ENCODE measurements at regions not wholly inside any gene's neighbourhood (a gene's known extent, or its start where the extent isn't known, plus 50 kb on each side); places are given as distances from the start of the nearest gene placed in this dataset.

- no peak for DNase-seq
- Histone ChIP-seq H3K4me3 (ENCODE audit: low read depth, low read length) (no peak overlapping the region), H3K9me3 (ENCODE audit: severe bottlenecking) (peaks cover 2% of the 10 kb centered on the region), H3K27me3 (ENCODE audit: insufficient read depth, low read depth, severe bottlenecking) (peaks cover 6% of the 10 kb centered on the region), H3K27ac (no peak overlapping the region), H3K36me3 (no peaks in the 10 kb centered on the region)
- no peak for TF ChIP-seq CTCF (IDR thresholded peaks at IDR 0.05; ENCODE audit: low read depth, low read length)
These were observed 216.3 kb upstream of the NR5A2 start for GRCh38 chr1:199811163-199811562.

- peaks cover 2% of the 10 kb centered on the region for H3K9me3 ChIP-seq (ENCODE audit: severe bottlenecking)
- no peak overlapping the region for H3K27ac ChIP-seq
- H3K27me3 ChIP-seq (ENCODE audit: insufficient read depth, low read depth, severe bottlenecking) = peaks cover 6% of the 10 kb centered on the region
- DNase-seq = no peak
- no peak for TF ChIP-seq CTCF (IDR thresholded peaks at IDR 0.05; ENCODE audit: low read depth, low read length)
- no peaks in the 10 kb centered on the region for H3K36me3 ChIP-seq
- H3K4me3 ChIP-seq (ENCODE audit: low read depth, low read length) = no peak overlapping the region
These were observed 214.3 kb upstream of the NR5A2 start for GRCh38 chr1:199813198-199813597.

GRCh38 chr1:199815947-199816346, 211.6 kb upstream of the NR5A2 start:
- H3K27me3 ChIP-seq (ENCODE audit: insufficient read depth, low read depth, severe bottlenecking) = peaks cover 6% of the 10 kb centered on the region
- H3K4me3 ChIP-seq (ENCODE audit: low read depth, low read length) = no peak overlapping the region
- no peak for DNase-seq
- peaks cover 2% of the 10 kb centered on the region for H3K9me3 ChIP-seq (ENCODE audit: severe bottlenecking)
- H3K36me3 ChIP-seq = no peaks in the 10 kb centered on the region
- no peak for TF ChIP-seq CTCF (IDR thresholded peaks at IDR 0.05; ENCODE audit: low read depth, low read length)
- H3K27ac ChIP-seq = no peak overlapping the region

GRCh38 chr1:199817266-199817665, 210.2 kb upstream of the NR5A2 start:
- H3K27ac ChIP-seq = no peak overlapping the region
- no peaks in the 10 kb centered on the region for H3K36me3 ChIP-seq
- H3K4me3 ChIP-seq (ENCODE audit: low read depth, low read length) = no peak overlapping the region
- no peak for TF ChIP-seq CTCF (IDR thresholded peaks at IDR 0.05; ENCODE audit: low read depth, low read length)
- H3K27me3 ChIP-seq (ENCODE audit: insufficient read depth, low read depth, severe bottlenecking) = peaks cover 6% of the 10 kb centered on the region
- no peak for DNase-seq
- H3K9me3 ChIP-seq (ENCODE audit: severe bottlenecking) = peaks cover 2% of the 10 kb centered on the region

- DNase-seq = no peak
- H3K36me3 ChIP-seq = no peaks in the 10 kb centered on the region
- H3K9me3 ChIP-seq (ENCODE audit: severe bottlenecking) = peaks cover 6% of the 10 kb centered on the region
- no peak for TF ChIP-seq CTCF (IDR thresholded peaks at IDR 0.05; ENCODE audit: low read depth, low read length)
- H3K4me3 ChIP-seq (ENCODE audit: low read depth, low read length) = no peak overlapping the region
- no peaks in the 10 kb centered on the region for H3K27me3 ChIP-seq (ENCODE audit: insufficient read depth, low read depth, severe bottlenecking)
- no peak overlapping the region for H3K27ac ChIP-seq
These were observed 206.3 kb upstream of the NR5A2 start for GRCh38 chr1:199821029-199821779.

- no peaks in the 10 kb centered on the region for H3K36me3 ChIP-seq
- no peak for TF ChIP-seq CTCF (IDR thresholded peaks at IDR 0.05; ENCODE audit: low read depth, low read length)
- H3K27me3 ChIP-seq (ENCODE audit: insufficient read depth, low read depth, severe bottlenecking) = no peaks in the 10 kb centered on the region
- no peak overlapping the region for H3K4me3 ChIP-seq (ENCODE audit: low read depth, low read length)
- no peak overlapping the region for H3K27ac ChIP-seq
- no peak for DNase-seq
- H3K9me3 ChIP-seq (ENCODE audit: severe bottlenecking) = no peaks in the 10 kb centered on the region
These were observed 195.1 kb upstream of the NR5A2 start for GRCh38 chr1:199832451-199832850.
